WTC11 (cell line): ENCODE measurements at regions not wholly inside any gene's neighbourhood (a gene's known extent, or its start where the extent isn't known, plus 50 kb on each side); places are given as distances from the start of the nearest gene placed in this dataset.

Experiments used
- ATAC-seq: fragments of 200-7000 bp; cut with Tn5 transposase; 2 replicates; pipeline ENCODE4 v1.10.0; 2021; ENCODE audit warnings: mild to moderate bottlenecking, moderate library complexity
- CTCF ChIA-PET: fragments of 300-600 bp; sonication (Branson Sonifier 250); formaldehyde crosslinking; loops from one replicate; lab custom pipeline; 2021; ENCODE audit warnings: antibody characterized with exemption; lab: Charles Lee
- POLR2A ChIA-PET: fragments of 350-600 bp; sonication (Branson Sonifier 250); formaldehyde crosslinking; loops from one replicate; lab custom pipeline; 2021; ENCODE audit warnings: antibody characterized with exemption; lab: Charles Lee
- DNase-seq: peaks from one replicate; pipeline ENCODE4 v3.0.0; 2021; ENCODE audit warnings: low spot score
- H3K27ac Mint-ChIP-seq: 2 replicates; pipeline ENCODE4 v1.8.0; 2021; ENCODE audit warnings: mixed read lengths
- H3K27me3 Mint-ChIP-seq: 2 replicates; pipeline ENCODE4 v1.8.0; 2021; ENCODE audit warnings: low read depth, mild to moderate bottlenecking, moderate library complexity, mixed read lengths
- H3K36me3 Mint-ChIP-seq: 2 replicates; pipeline ENCODE4 v1.8.0; 2021; ENCODE audit warnings: mixed read lengths
- H3K4me1 Mint-ChIP-seq: 2 replicates; pipeline ENCODE4 v1.8.0; 2022; ENCODE audit warnings: mixed read lengths
- H3K4me3 Mint-ChIP-seq: 2 replicates; pipeline ENCODE4 v1.8.0; 2021; ENCODE audit warnings: mild to moderate bottlenecking, moderate library complexity, mixed read lengths
- H3K9me3 Mint-ChIP-seq: 2 replicates; pipeline ENCODE4 v1.8.0; 2021; ENCODE audit warnings: mixed read lengths
- GABPB1 ChIP-seq: sonication (generic); formaldehyde crosslinking; IDR thresholded peaks from 2 replicates; pipeline ENCODE4 v1.8.1; 2023; ENCODE audit warnings: mild to moderate bottlenecking, missing genetic modification reagents
- NFATC4 ChIP-seq: fragments of 250-450 bp; sonication (Bioruptor Pico); IDR thresholded peaks from 2 replicates; pipeline ENCODE4 v1.9.0; 2021; ENCODE audit warnings: mild to moderate bottlenecking
- SMAD3 ChIP-seq: sonication (generic); formaldehyde crosslinking; IDR thresholded peaks from 2 replicates; pipeline ENCODE4 v1.8.0; 2022; ENCODE audit warnings: missing genetic modification reagents, mild to moderate bottlenecking, borderline replicate concordance
- ZNF396 ChIP-seq: fragments of 250-450 bp; sonication (Bioruptor Pico); IDR thresholded peaks from 2 replicates; pipeline ENCODE4 v1.8.0; 2021; ENCODE audit warnings: mild to moderate bottlenecking, moderate library complexity, borderline replicate concordance
- ZNF423 ChIP-seq: fragments of 250-450 bp; sonication (Bioruptor Pico); IDR thresholded peaks from 2 replicates; pipeline ENCODE4 v2.1.2; 2022; ENCODE audit warnings: mild to moderate bottlenecking, moderate library complexity
- TF ChIP-seq, protein P1 (sequence below): sonication (generic); formaldehyde crosslinking; IDR thresholded peaks from 2 replicates; pipeline ENCODE4 v1.8.0; 2023; ENCODE audit warnings: mild to moderate bottlenecking, missing genetic modification reagents
- TF ChIP-seq, protein P2 (sequence below): sonication (generic); formaldehyde crosslinking; IDR thresholded peaks from 2 replicates; pipeline ENCODE4 v1.8.1; 2023; ENCODE audit warnings: mild to moderate bottlenecking, missing genetic modification reagents
- TF ChIP-seq, protein P3 (sequence below): fragments of 250-450 bp; sonication (Bioruptor Pico); IDR thresholded peaks from 2 replicates; pipeline ENCODE4 v1.9.0; 2021; ENCODE audit warnings: mild to moderate bottlenecking, borderline replicate concordance
- TF ChIP-seq, protein P4 (sequence below): sonication (generic); formaldehyde crosslinking; IDR thresholded peaks from 2 replicates; pipeline ENCODE4 v1.8.0; 2023; ENCODE audit warnings: missing genetic modification reagents, mild to moderate bottlenecking, borderline replicate concordance
- TF ChIP-seq, protein P5 (sequence below): sonication (generic); formaldehyde crosslinking; IDR thresholded peaks from 2 replicates; pipeline ENCODE4 v1.8.1; 2022; ENCODE audit warnings: missing genetic modification reagents, borderline replicate concordance

DNA sequence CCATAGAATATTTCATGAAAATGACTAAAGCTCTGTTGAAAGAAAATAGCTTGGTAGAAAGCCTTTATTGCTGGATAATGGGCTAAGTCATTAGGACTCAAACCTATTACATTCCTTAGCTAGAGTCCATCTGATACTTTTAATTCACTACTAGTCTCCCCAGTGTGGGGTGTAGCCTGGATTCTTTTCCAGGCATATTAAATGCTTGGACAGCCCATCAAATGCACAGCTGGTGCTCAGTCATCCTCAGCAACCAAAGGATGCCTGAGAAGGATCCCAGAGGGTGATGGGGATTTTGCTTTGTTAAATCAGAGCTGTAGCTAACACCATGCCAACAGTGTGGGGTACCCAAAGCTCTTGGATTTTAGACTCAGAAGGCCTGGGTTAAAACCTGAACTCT lies 153.5 kb downstream of the DLEU7 start:
- H3K27me3 Mint-ChIP-seq: no peaks in the 10 kb centered on the region
- no peak overlapping the region for H3K4me3 Mint-ChIP-seq
- H3K9me3 Mint-ChIP-seq: peaks cover 4% of the 10 kb centered on the region
- H3K4me1 Mint-ChIP-seq: peaks cover 24% of the 10 kb centered on the region
- CTCF ChIA-PET: no interaction called here
- no peak for DNase-seq
- H3K36me3 Mint-ChIP-seq: no peaks in the 10 kb centered on the region
- no peak overlapping the region for H3K27ac Mint-ChIP-seq
- TF ChIP-seq ZNF396 (CRISPR knock-in tag): no peak
- TF ChIP-seq, protein P1, sequence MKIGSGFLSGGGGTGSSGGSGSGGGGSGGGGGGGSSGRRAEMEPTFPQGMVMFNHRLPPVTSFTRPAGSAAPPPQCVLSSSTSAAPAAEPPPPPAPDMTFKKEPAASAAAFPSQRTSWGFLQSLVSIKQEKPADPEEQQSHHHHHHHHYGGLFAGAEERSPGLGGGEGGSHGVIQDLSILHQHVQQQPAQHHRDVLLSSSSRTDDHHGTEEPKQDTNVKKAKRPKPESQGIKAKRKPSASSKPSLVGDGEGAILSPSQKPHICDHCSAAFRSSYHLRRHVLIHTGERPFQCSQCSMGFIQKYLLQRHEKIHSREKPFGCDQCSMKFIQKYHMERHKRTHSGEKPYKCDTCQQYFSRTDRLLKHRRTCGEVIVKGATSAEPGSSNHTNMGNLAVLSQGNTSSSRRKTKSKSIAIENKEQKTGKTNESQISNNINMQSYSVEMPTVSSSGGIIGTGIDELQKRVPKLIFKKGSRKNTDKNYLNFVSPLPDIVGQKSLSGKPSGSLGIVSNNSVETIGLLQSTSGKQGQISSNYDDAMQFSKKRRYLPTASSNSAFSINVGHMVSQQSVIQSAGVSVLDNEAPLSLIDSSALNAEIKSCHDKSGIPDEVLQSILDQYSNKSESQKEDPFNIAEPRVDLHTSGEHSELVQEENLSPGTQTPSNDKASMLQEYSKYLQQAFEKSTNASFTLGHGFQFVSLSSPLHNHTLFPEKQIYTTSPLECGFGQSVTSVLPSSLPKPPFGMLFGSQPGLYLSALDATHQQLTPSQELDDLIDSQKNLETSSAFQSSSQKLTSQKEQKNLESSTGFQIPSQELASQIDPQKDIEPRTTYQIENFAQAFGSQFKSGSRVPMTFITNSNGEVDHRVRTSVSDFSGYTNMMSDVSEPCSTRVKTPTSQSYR (CRISPR knock-in tag): no peak
- TF ChIP-seq ZNF423 (CRISPR knock-in tag): no peak
- TF ChIP-seq SMAD3: no peak
- TF ChIP-seq, protein P2, sequence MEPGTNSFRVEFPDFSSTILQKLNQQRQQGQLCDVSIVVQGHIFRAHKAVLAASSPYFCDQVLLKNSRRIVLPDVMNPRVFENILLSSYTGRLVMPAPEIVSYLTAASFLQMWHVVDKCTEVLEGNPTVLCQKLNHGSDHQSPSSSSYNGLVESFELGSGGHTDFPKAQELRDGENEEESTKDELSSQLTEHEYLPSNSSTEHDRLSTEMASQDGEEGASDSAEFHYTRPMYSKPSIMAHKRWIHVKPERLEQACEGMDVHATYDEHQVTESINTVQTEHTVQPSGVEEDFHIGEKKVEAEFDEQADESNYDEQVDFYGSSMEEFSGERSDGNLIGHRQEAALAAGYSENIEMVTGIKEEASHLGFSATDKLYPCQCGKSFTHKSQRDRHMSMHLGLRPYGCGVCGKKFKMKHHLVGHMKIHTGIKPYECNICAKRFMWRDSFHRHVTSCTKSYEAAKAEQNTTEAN: no peak
- no peak for TF ChIP-seq NFATC4 (CRISPR knock-in tag)
- TF ChIP-seq, protein P3, sequence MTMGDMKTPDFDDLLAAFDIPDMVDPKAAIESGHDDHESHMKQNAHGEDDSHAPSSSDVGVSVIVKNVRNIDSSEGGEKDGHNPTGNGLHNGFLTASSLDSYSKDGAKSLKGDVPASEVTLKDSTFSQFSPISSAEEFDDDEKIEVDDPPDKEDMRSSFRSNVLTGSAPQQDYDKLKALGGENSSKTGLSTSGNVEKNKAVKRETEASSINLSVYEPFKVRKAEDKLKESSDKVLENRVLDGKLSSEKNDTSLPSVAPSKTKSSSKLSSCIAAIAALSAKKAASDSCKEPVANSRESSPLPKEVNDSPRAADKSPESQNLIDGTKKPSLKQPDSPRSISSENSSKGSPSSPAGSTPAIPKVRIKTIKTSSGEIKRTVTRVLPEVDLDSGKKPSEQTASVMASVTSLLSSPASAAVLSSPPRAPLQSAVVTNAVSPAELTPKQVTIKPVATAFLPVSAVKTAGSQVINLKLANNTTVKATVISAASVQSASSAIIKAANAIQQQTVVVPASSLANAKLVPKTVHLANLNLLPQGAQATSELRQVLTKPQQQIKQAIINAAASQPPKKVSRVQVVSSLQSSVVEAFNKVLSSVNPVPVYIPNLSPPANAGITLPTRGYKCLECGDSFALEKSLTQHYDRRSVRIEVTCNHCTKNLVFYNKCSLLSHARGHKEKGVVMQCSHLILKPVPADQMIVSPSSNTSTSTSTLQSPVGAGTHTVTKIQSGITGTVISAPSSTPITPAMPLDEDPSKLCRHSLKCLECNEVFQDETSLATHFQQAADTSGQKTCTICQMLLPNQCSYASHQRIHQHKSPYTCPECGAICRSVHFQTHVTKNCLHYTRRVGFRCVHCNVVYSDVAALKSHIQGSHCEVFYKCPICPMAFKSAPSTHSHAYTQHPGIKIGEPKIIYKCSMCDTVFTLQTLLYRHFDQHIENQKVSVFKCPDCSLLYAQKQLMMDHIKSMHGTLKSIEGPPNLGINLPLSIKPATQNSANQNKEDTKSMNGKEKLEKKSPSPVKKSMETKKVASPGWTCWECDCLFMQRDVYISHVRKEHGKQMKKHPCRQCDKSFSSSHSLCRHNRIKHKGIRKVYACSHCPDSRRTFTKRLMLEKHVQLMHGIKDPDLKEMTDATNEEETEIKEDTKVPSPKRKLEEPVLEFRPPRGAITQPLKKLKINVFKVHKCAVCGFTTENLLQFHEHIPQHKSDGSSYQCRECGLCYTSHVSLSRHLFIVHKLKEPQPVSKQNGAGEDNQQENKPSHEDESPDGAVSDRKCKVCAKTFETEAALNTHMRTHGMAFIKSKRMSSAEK (CRISPR knock-in tag): no peak
- no peak for TF ChIP-seq GABPB1 (CRISPR knock-in tag)
- TF ChIP-seq, protein P4, sequence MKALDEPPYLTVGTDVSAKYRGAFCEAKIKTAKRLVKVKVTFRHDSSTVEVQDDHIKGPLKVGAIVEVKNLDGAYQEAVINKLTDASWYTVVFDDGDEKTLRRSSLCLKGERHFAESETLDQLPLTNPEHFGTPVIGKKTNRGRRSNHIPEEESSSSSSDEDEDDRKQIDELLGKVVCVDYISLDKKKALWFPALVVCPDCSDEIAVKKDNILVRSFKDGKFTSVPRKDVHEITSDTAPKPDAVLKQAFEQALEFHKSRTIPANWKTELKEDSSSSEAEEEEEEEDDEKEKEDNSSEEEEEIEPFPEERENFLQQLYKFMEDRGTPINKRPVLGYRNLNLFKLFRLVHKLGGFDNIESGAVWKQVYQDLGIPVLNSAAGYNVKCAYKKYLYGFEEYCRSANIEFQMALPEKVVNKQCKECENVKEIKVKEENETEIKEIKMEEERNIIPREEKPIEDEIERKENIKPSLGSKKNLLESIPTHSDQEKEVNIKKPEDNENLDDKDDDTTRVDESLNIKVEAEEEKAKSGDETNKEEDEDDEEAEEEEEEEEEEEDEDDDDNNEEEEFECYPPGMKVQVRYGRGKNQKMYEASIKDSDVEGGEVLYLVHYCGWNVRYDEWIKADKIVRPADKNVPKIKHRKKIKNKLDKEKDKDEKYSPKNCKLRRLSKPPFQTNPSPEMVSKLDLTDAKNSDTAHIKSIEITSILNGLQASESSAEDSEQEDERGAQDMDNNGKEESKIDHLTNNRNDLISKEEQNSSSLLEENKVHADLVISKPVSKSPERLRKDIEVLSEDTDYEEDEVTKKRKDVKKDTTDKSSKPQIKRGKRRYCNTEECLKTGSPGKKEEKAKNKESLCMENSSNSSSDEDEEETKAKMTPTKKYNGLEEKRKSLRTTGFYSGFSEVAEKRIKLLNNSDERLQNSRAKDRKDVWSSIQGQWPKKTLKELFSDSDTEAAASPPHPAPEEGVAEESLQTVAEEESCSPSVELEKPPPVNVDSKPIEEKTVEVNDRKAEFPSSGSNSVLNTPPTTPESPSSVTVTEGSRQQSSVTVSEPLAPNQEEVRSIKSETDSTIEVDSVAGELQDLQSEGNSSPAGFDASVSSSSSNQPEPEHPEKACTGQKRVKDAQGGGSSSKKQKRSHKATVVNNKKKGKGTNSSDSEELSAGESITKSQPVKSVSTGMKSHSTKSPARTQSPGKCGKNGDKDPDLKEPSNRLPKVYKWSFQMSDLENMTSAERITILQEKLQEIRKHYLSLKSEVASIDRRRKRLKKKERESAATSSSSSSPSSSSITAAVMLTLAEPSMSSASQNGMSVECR (CRISPR knock-in tag): no peak
- TF ChIP-seq, protein P5, sequence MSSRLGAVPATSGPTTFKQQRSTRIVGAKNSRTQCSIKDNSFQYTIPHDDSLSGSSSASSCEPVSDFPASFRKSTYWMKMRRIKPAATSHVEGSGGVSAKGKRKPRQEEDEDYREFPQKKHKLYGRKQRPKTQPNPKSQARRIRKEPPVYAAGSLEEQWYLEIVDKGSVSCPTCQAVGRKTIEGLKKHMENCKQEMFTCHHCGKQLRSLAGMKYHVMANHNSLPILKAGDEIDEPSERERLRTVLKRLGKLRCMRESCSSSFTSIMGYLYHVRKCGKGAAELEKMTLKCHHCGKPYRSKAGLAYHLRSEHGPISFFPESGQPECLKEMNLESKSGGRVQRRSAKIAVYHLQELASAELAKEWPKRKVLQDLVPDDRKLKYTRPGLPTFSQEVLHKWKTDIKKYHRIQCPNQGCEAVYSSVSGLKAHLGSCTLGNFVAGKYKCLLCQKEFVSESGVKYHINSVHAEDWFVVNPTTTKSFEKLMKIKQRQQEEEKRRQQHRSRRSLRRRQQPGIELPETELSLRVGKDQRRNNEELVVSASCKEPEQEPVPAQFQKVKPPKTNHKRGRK (CRISPR knock-in tag): no peak
- no peak for ATAC-seq
- POLR2A ChIA-PET: no interaction called here
